ENCODE measurements at regions not wholly inside any gene's neighbourhood (a gene's known extent, or its start where the extent isn't known, plus 50 kb on each side); places are given as distances from the start of the nearest gene placed in this dataset.
"Not testable (repeated sequence)": the region's sequence is repeated elsewhere in the genome, so short reads cannot be mapped to it uniquely, and the experiment has no call there.

DNA sequence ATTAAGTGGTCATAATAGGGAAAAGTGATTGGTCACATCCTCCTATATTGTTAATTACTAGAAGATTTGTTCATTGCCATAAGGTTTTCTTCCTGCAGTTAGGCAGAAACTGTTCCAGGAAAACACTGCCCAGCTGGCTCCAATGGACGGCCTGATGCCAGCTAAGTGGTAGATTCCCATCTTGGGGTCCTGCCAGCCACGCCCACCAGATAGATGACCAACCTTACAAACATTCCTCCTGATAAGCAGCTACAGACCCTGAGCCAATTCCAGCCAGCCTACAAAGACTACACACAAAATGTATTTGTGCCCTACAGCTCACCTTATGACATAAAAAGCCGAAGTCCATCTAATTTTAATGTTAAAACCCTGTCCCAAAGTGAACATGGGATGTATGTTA, 685.9 kb upstream of the USP15 start:
- Histone ChIP-seq H3K27ac (ENCODE audit: low read depth, low read length, poor library complexity, severe bottlenecking) (no peak overlapping the region), H3K4me2 (ENCODE audit: low read length) (no peak overlapping the region), H3K4me3 (ENCODE audit: low read depth, low read length, poor library complexity, severe bottlenecking) (no peak overlapping the region), H3K9me3 (ENCODE audit: low read length) (no peaks in the 10 kb centered on the region), H2AFZ (ENCODE audit: low read length) (no peak overlapping the region), H4K20me1 (ENCODE audit: insufficient read depth, low read length) (no peaks in the 10 kb centered on the region), H3K9me2 (ENCODE audit: insufficient read depth, low read length) (no peaks in the 10 kb centered on the region), H3K79me2 (ENCODE audit: insufficient read depth, low read depth, low read length) (no peaks in the 10 kb centered on the region), H3K4me1 (ENCODE audit: insufficient read depth, low read length, poor library complexity, severe bottlenecking) (no peaks in the 10 kb centered on the region), H3K36me3 (ENCODE audit: insufficient read depth, low read length) (no peaks in the 10 kb centered on the region)
- TF ChIP-seq EZH2phosphoT487 (IDR thresholded peaks at IDR 0.05; ENCODE audit: borderline replicate concordance, low read depth, low read length) (no peak), CTCF (conservative IDR thresholded peaks at IDR 0.05; ENCODE audit: low read length) (no peak)
- no TSS peak for BruUV-seq (replicated peaks)
- ChIA-PET POLR2A (no interaction called here), CTCF (ENCODE audit: unreplicated experiment) (no interaction called here)
- no peak for DNase-seq (ENCODE audit: low spot score)
- intact Hi-C loops (cut with micrococcal nuclease; ENCODE audit: unreplicated experiment), result no loop called here

DNA sequence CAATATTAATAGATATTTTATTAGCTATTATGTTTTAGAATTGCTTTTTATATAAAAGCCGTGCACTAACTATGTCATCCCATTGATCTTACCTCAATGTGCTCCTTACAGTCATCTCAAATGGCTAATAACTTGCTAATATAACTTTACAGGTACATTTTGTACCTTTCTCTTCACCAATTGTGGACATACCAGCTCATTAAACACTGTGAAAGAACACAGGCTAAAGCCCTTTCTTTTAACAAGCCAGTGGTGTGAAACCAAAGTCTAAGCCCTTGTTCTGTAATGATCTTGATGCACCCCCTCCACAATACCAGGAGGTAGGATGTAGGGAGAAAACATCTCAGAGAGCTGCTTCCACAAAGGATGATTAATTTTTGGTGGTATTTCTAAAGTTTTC, 675.3 kb upstream of the USP15 start:
- intact Hi-C loops (cut with micrococcal nuclease; ENCODE audit: unreplicated experiment), result no loop called here
- Histone ChIP-seq H3K36me3 (ENCODE audit: insufficient read depth, low read length) (no peaks in the 10 kb centered on the region), H3K9me3 (ENCODE audit: low read length) (no peaks in the 10 kb centered on the region), H2AFZ (ENCODE audit: low read length) (no peak overlapping the region), H3K9me2 (ENCODE audit: insufficient read depth, low read length) (no peaks in the 10 kb centered on the region), H3K79me2 (ENCODE audit: insufficient read depth, low read depth, low read length) (no peaks in the 10 kb centered on the region), H3K27ac (ENCODE audit: low read depth, low read length, poor library complexity, severe bottlenecking) (no peak overlapping the region), H3K4me3 (ENCODE audit: low read depth, low read length, poor library complexity, severe bottlenecking) (no peak overlapping the region), H4K20me1 (ENCODE audit: insufficient read depth, low read length) (no peaks in the 10 kb centered on the region), H3K4me1 (ENCODE audit: insufficient read depth, low read length, poor library complexity, severe bottlenecking) (no peaks in the 10 kb centered on the region), H3K4me2 (ENCODE audit: low read length) (no peak overlapping the region)
- ChIA-PET CTCF (ENCODE audit: unreplicated experiment) (no interaction called here), POLR2A (interaction anchor here (0.9 kb wide), 1 partner anchor 16 kb away, joined by 3 read pairs; no protein-coding TSS in a partner anchor)
- TF ChIP-seq EZH2phosphoT487 (IDR thresholded peaks at IDR 0.05; ENCODE audit: borderline replicate concordance, low read depth, low read length) (no peak), CTCF (conservative IDR thresholded peaks at IDR 0.05; ENCODE audit: low read length) (no peak)
- no TSS peak for BruUV-seq (replicated peaks)
- DNase-seq (ENCODE audit: low spot score), result no peak

DNA sequence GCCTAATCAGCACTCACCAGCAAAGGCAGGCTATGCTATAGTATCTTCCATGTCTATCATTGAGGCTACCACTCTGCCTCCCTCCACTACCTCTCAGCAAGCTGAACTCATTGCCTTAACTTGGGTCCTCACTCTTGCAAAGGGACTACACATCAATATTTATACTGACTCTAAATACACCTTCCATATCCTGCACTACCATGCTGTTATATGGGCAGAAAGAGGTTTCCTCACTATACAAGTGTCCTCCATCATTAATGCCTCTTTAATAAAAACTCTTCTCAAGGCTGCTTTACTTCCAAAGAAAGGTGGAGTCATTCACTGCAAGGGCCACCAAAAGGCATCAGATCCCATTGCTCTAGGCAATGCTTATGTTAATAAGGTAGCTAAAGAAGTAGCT, 669.3 kb upstream of the USP15 start:
- H3K36me3 ChIP-seq (ENCODE audit: insufficient read depth, low read length); H4K20me1 ChIP-seq (ENCODE audit: insufficient read depth, low read length); H3K4me2 ChIP-seq (ENCODE audit: low read length); H3K79me2 ChIP-seq (ENCODE audit: insufficient read depth, low read depth, low read length); POLR2A ChIA-PET; CTCF ChIA-PET (ENCODE audit: unreplicated experiment); H3K9me2 ChIP-seq (ENCODE audit: insufficient read depth, low read length); H3K27ac ChIP-seq (ENCODE audit: low read depth, low read length, poor library complexity, severe bottlenecking); H2AFZ ChIP-seq (ENCODE audit: low read length); H3K9me3 ChIP-seq (ENCODE audit: low read length); intact Hi-C loops (cut with micrococcal nuclease; ENCODE audit: unreplicated experiment); BruUV-seq (replicated peaks); H3K4me3 ChIP-seq (ENCODE audit: low read depth, low read length, poor library complexity, severe bottlenecking); H3K4me1 ChIP-seq (ENCODE audit: insufficient read depth, low read length, poor library complexity, severe bottlenecking): not testable (repeated sequence)
- DNase-seq (ENCODE audit: low spot score), result peak; percentile 10

Data from OCI-LY7 (cell line).